ENCODE measurements at regions not wholly inside any gene's neighbourhood (a gene's known extent, or its start where the extent isn't known, plus 50 kb on each side); places are given as distances from the start of the nearest gene placed in this dataset.

DNA sequence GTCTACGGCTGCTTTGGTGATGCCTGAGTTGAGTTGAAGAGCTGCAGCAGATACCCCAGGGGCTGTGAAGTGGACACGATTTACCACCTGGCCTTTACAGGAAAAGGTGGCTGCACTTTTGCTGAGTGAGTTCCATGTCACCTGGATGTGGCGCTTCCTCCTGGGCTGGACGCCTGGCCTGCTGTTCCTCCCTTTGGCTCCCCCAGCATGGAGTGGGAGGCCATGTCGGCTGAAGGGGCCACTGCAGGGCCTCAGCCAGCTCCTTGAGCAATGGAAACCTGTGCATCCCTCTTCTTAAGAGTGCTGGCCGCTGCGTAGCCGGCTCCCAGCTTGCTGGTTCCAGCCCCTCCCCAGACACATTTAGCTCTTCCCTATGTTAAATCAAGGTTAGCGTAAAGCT lies 221.0 kb downstream of the GLRX3 start:
- DNase-seq (ENCODE audit: low read depth, low spot score), result no peak
- no peak overlapping the region for H3K4me3 ChIP-seq (ENCODE audit: low read depth, low read length)
- no peak for TF ChIP-seq CTCF (IDR thresholded peaks at IDR 0.05; ENCODE audit: low read depth, low read length)
- in situ Hi-C loops (cut with HindIII; ENCODE audit: low sequenced_read_pairs), result no loop called here

DNA sequence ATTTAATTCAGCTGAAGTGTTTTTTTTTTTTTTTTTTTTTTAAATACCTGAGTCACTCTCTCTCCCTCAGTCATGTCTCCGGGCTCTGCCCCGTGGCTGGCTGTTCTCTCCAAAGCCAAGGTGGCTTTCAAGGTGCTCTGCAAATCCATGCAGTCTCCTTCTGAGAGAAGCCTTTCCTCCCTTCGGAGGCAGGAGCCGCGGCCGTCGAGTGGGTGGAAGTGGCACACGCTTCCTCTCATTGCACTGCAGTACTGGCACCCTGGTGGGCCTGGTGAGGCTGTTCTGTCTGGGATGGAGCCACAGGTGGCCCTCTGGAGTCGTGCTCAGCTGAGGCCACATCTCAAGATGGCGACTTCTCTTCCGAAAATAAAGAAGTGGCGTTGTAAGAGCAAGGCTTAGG lies 221.8 kb downstream of the GLRX3 start:
- in situ Hi-C loops (cut with HindIII; ENCODE audit: low sequenced_read_pairs), result no loop called here
- no peak for DNase-seq (ENCODE audit: low read depth, low spot score)

GRCh38 chr10:130358981-130359650 lies 222.9 kb downstream of the GLRX3 start:
- DNase-seq (ENCODE audit: low read depth, low spot score), result no peak
- no peak for TF ChIP-seq CTCF (IDR thresholded peaks at IDR 0.05; ENCODE audit: low read depth, low read length)
- in situ Hi-C loops (cut with HindIII; ENCODE audit: low sequenced_read_pairs), result no loop called here
- no peak overlapping the region for H3K4me3 ChIP-seq (ENCODE audit: low read depth, low read length)

More for the DNA sequence above, 221.8 kb downstream of the GLRX3 start:
- no peak for TF ChIP-seq CTCF (IDR thresholded peaks at IDR 0.05; ENCODE audit: low read depth, low read length)
- H3K4me3 ChIP-seq (ENCODE audit: low read depth, low read length), result no peak overlapping the region

GRCh38 chr10:130359711-130360110 lies 223.5 kb downstream of the GLRX3 start:
- H3K4me3 ChIP-seq (ENCODE audit: low read depth, low read length), result no peak overlapping the region
- TF ChIP-seq CTCF (IDR thresholded peaks at IDR 0.05; ENCODE audit: low read depth, low read length), result no peak
- in situ Hi-C loops (cut with HindIII; ENCODE audit: low sequenced_read_pairs), result no loop called here
- DNase-seq (ENCODE audit: low read depth, low spot score), result no peak

GRCh38 chr10:130360826-130361311 lies 224.7 kb downstream of the GLRX3 start:
- TF ChIP-seq CTCF (IDR thresholded peaks at IDR 0.05; ENCODE audit: low read depth, low read length), result no peak
- no peak for DNase-seq (ENCODE audit: low read depth, low spot score)
- no peak overlapping the region for H3K4me3 ChIP-seq (ENCODE audit: low read depth, low read length)
- in situ Hi-C loops (cut with HindIII; ENCODE audit: low sequenced_read_pairs), result no loop called here

DNA sequence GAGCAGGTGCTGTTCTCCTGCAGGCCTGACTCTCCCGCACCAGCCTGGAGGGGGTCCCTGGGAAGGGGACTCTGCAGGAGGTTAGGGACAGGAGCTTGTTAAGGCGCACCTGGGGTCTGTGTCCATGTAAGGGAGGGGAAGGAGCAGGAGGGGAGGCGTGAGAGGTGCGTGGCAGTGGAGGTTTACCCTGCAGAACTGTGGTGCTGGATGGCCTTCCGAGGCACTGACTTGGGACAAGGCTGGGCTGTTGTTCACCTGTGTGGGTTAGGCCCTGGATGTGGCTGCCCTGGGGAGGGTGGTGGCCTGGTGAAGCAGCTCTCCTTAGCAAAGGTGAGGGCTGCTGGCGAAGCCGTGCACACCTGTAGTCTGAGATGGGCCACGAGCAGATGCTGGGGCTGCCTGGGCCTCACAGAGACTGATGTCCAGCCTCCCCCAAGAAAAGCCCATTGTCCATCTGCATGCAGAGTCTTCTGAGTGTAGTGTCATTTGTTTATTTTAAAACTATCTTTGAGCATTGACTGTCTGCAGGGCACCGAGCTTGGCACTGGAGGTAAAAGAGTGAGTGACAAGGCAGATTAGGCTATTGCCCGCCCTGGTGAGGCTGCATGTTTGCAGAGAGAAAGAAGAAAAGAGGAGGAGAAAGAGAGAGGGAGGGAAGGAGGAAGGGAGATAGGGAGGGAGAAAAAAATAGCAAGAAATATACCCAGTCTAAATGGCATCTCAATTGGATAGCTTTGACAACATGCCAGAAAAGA lies 225.3 kb downstream of the GLRX3 start:
- no peak for DNase-seq (ENCODE audit: low read depth, low spot score)
- TF ChIP-seq CTCF (IDR thresholded peaks at IDR 0.05; ENCODE audit: low read depth, low read length), result no peak
- in situ Hi-C loops (cut with HindIII; ENCODE audit: low sequenced_read_pairs), result no loop called here
- no peak overlapping the region for H3K4me3 ChIP-seq (ENCODE audit: low read depth, low read length)
